Neural cell (in vitro differentiated cells): ENCODE measurements at regions not wholly inside any gene's neighbourhood (a gene's known extent, or its start where the extent isn't known, plus 50 kb on each side); places are given as distances from the start of the nearest gene placed in this dataset.

Experiments used
- H2AFZ ChIP-seq: fragments of 200-600, 300-800 bp; sonication (generic), shearing (Covaris generic); 2 replicates; pipeline ENCODE4 v1.6.0; 2014; ENCODE audit warnings: low read depth, mild to moderate bottlenecking, antibody characterized with exemption, low read length, moderate library complexity
- H3F3A ChIP-seq: fragments of 200-600 bp; shearing (Covaris generic); 2 replicates; pipeline ENCODE4 v1.6.1; 2016; ENCODE audit warnings: mild to moderate bottlenecking, moderate library complexity, mixed read lengths, antibody characterized with exemption, low read length; ENCODE audit not compliant: insufficient read depth, poor library complexity, severe bottlenecking
- H3K27ac ChIP-seq: fragments of 200-600, 300-800 bp; sonication (generic), shearing (Covaris generic); 2 replicates; pipeline ENCODE4 v1.5.1; 2014; ENCODE audit warnings: mild to moderate bottlenecking, low read length, moderate library complexity
- H3K27me3 ChIP-seq: fragments of 300-800, 200-600 bp; sonication (generic), shearing (Covaris generic); 2 replicates; pipeline ENCODE4 v1.6.0; 2014; ENCODE audit warnings: mild to moderate bottlenecking, low read depth, low read length, moderate library complexity; ENCODE audit not compliant: insufficient read depth
- H3K36me3 ChIP-seq: fragments of 300-800, 200-600 bp; sonication (generic), shearing (Covaris generic); 2 replicates; pipeline ENCODE4 v1.5.1; 2014; ENCODE audit warnings: mild to moderate bottlenecking, antibody characterized with exemption, low read length, moderate library complexity; ENCODE audit not compliant: insufficient read depth
- H3K4me2 ChIP-seq: fragments of 300-800, 200-600 bp; sonication (generic), shearing (Covaris generic); 2 replicates; pipeline ENCODE4 v1.6.0; 2014; ENCODE audit warnings: mild to moderate bottlenecking, low read length
- H3K4me3 ChIP-seq: fragments of 300-800, 200-600 bp; sonication (generic), shearing (Covaris generic); 2 replicates; pipeline ENCODE4 v1.5.1; 2014; ENCODE audit warnings: mild to moderate bottlenecking, low read length, moderate library complexity
- H3K79me2 ChIP-seq: fragments of 200-600 bp; shearing (Covaris generic); replicated peaks from 2 replicates; pipeline ENCODE4 v1.6.0; 2014; ENCODE audit warnings: mild to moderate bottlenecking, low read length, moderate library complexity; ENCODE audit not compliant: insufficient read depth
- H3K9ac ChIP-seq: fragments of 300-800, 200-600 bp; sonication (generic), shearing (Covaris generic); 2 replicates; pipeline ENCODE4 v1.6.1; 2016; ENCODE audit warnings: mild to moderate bottlenecking, low read length, mixed read lengths
- H3K9me2 ChIP-seq: fragments of 200-600 bp; shearing (Covaris generic); 2 replicates; pipeline ENCODE4 v1.6.1; 2016; ENCODE audit warnings: mild to moderate bottlenecking, low read length, mixed read lengths; ENCODE audit not compliant: insufficient read depth
- H3K9me3 ChIP-seq: fragments of 200-600, 300-800 bp; sonication (generic), shearing (Covaris generic); 2 replicates; pipeline ENCODE4 v1.6.1; 2016; ENCODE audit warnings: mild to moderate bottlenecking, mixed run types, low read length, moderate library complexity, mixed read lengths
- H4K20me1 ChIP-seq: fragments of 200-600 bp; shearing (Covaris generic); 2 replicates; pipeline ENCODE4 v1.6.1; 2016; ENCODE audit warnings: mild to moderate bottlenecking, mixed run types; ENCODE audit not compliant: insufficient read depth
- EP300 ChIP-seq: fragments of 450-650 bp; conservative IDR thresholded peaks from 2 replicates; pipeline ENCODE4 v1.6.1; 2014; ENCODE audit warnings: antibody characterized with exemption, mild to moderate bottlenecking, moderate library complexity; ENCODE audit not compliant: poor library complexity, severe bottlenecking
- EZH2 ChIP-seq: fragments of 200-600, 300-800 bp; shearing (Covaris generic), sonication (generic); IDR thresholded peaks from 2 replicates; pipeline ENCODE4 v1.6.1; 2014; ENCODE audit warnings: antibody characterized with exemption, low read length, borderline replicate concordance, mild to moderate bottlenecking; ENCODE audit not compliant: insufficient read depth, poor library complexity, severe bottlenecking
- MXI1 ChIP-seq: fragments of 450-650 bp; conservative IDR thresholded peaks from 2 replicates; pipeline ENCODE4 v1.6.1; 2014; ENCODE audit warnings: antibody characterized with exemption, mild to moderate bottlenecking; ENCODE audit not compliant: poor library complexity, severe bottlenecking
- POLR2AphosphoS5 ChIP-seq: IDR thresholded peaks from 2 replicates; pipeline ENCODE4 v1.6.1; 2012
- RAD21 ChIP-seq: fragments of 450-650 bp; conservative IDR thresholded peaks from 2 replicates; pipeline ENCODE4 v1.6.1; 2014; ENCODE audit warnings: antibody characterized with exemption, mild to moderate bottlenecking, moderate library complexity
- REST ChIP-seq: IDR thresholded peaks from 2 replicates; pipeline ENCODE4 v1.6.1; 2012; ENCODE audit warnings: borderline replicate concordance
- SMC3 ChIP-seq: fragments of 450-650 bp; conservative IDR thresholded peaks from 2 replicates; pipeline ENCODE4 v1.6.1; 2014; ENCODE audit warnings: antibody characterized with exemption, mild to moderate bottlenecking, moderate library complexity; ENCODE audit not compliant: poor library complexity
- TAF1 ChIP-seq: IDR thresholded peaks from 2 replicates; pipeline ENCODE4 v1.6.1; 2012; ENCODE audit warnings: low read depth
- TF ChIP-seq, protein P1 (sequence below): fragments of 450-650 bp; IDR thresholded peaks from 2 replicates; pipeline ENCODE4 v1.5.1; 2014; ENCODE audit warnings: antibody characterized with exemption, mild to moderate bottlenecking, moderate library complexity; ENCODE audit not compliant: poor library complexity, severe bottlenecking

GRCh38 chrX:578531-578930, 52.1 kb upstream of the SHOX start:
- H3K9me2 ChIP-seq = no peaks in the 10 kb centered on the region
- no peak overlapping the region for H3K4me2 ChIP-seq
- H4K20me1 ChIP-seq = no peaks in the 10 kb centered on the region
- H3K4me3 ChIP-seq = no peak overlapping the region
- TF ChIP-seq MXI1 (no peak), POLR2AphosphoS5 (no peak), EP300 (no peak), SMC3 (no peak), EZH2 (no peak), TAF1 (no peak), REST (no peak), RAD21 (no peak)
- TF ChIP-seq, protein P1, sequence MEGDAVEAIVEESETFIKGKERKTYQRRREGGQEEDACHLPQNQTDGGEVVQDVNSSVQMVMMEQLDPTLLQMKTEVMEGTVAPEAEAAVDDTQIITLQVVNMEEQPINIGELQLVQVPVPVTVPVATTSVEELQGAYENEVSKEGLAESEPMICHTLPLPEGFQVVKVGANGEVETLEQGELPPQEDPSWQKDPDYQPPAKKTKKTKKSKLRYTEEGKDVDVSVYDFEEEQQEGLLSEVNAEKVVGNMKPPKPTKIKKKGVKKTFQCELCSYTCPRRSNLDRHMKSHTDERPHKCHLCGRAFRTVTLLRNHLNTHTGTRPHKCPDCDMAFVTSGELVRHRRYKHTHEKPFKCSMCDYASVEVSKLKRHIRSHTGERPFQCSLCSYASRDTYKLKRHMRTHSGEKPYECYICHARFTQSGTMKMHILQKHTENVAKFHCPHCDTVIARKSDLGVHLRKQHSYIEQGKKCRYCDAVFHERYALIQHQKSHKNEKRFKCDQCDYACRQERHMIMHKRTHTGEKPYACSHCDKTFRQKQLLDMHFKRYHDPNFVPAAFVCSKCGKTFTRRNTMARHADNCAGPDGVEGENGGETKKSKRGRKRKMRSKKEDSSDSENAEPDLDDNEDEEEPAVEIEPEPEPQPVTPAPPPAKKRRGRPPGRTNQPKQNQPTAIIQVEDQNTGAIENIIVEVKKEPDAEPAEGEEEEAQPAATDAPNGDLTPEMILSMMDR = no peak
- no peaks in the 10 kb centered on the region for H3K36me3 ChIP-seq
- peaks cover 6% of the 10 kb centered on the region for H3K9me3 ChIP-seq
- no peak overlapping the region for H3K27ac ChIP-seq
- H3K27me3 ChIP-seq = no peaks in the 10 kb centered on the region
- H3K79me2 ChIP-seq = no peaks in the 10 kb centered on the region
- H3K9ac ChIP-seq = no peak overlapping the region
- H2AFZ ChIP-seq = no peak overlapping the region
- no peaks in the 10 kb centered on the region for H3F3A ChIP-seq

DNA sequence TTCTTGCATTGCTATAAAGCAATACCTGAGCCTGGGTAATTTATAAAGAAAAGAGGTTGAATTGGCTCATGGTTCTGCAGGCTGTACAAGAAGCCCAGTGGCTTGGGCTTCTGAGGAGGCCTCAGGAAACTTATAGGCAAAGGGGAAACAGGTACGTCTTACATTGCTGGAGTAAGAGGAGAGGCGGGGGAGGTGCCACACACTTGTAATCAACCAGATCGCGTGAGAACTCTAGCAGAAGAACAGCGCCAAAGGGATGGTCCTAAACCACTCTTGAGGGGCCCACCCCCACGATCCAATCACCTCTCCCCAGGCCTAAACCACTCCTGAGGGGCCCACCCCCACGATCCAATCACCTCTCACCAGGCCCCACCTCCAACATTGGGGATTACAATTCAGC, 50.6 kb upstream of the SHOX start:
- H3F3A ChIP-seq = no peaks in the 10 kb centered on the region
- H3K36me3 ChIP-seq = no peaks in the 10 kb centered on the region
- no peak overlapping the region for H3K9ac ChIP-seq
- H3K9me3 ChIP-seq = peaks cover 6% of the 10 kb centered on the region
- no peaks in the 10 kb centered on the region for H3K79me2 ChIP-seq
- no peak for TF ChIP-seq EP300
- no peak for TF ChIP-seq EZH2
- no peak for TF ChIP-seq TAF1
- TF ChIP-seq POLR2AphosphoS5 = no peak
- TF ChIP-seq RAD21 = no peak
- no peak for TF ChIP-seq SMC3
- TF ChIP-seq, protein P1 = no peak
- TF ChIP-seq REST = no peak
- no peak for TF ChIP-seq MXI1
- H2AFZ ChIP-seq = no peak overlapping the region
- H4K20me1 ChIP-seq = no peaks in the 10 kb centered on the region
- peaks cover 12% of the 10 kb centered on the region for H3K27me3 ChIP-seq
- H3K4me2 ChIP-seq = no peak overlapping the region
- no peak overlapping the region for H3K4me3 ChIP-seq
- no peaks in the 10 kb centered on the region for H3K9me2 ChIP-seq
- no peak overlapping the region for H3K27ac ChIP-seq
